ENCODE measurements at regions not wholly inside any gene's neighbourhood (a gene's known extent, or its start where the extent isn't known, plus 50 kb on each side); places are given as distances from the start of the nearest gene placed in this dataset.

DNA sequence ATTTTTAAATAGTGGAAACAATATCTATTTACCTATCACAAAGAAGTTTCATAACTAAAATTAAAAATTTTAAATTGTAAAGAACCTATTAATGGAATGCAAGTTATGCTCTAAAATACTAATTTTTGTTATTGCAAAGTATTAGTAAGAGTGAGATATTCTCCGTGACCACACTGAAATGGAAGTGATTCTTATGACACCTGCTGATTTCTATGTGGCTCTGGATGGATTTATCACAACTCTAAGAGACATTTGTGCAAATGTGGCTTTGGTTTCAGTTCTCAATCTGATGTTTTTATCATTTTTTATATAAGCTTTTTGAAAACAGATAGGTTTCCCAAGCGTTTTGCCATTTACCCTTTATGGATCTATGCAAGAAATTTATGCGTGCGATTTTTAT, 497.8 kb downstream of the NAV3 start:
- Histone ChIP-seq H3K9me3 (ENCODE audit: control insufficient read depth in 2 of 2, insufficient read depth in 1 of 2, low read length in 1 of 2) (no peaks in the 10 kb centered on the region), H3K36me3 (ENCODE audit: control insufficient read depth in 2 of 2, insufficient read depth in 2 of 2, low read length in 1 of 2) (no peaks in the 10 kb centered on the region), H3K4me3 (ENCODE audit: low read length in 2 of 2) (no peak overlapping the region), H3K4me1 (ENCODE audit: control insufficient read depth in 2 of 2, insufficient read depth in 2 of 2, low read length in 2 of 2) (no peaks in the 10 kb centered on the region), H3K27me3 (ENCODE audit: control insufficient read depth in 2 of 2, insufficient read depth in 1 of 2, low read length in 1 of 2) (no peaks in the 10 kb centered on the region), H3K27ac (ENCODE audit: low read depth in 1 of 2, low read length in 1 of 2) (no peak overlapping the region)
- WGBS: 91% methylated on average over 4 of the region's 4 CpGs
- DNase-seq (ENCODE audit: low read depth in 6 of 9, low spot score in 9 of 9): no peak

DNA sequence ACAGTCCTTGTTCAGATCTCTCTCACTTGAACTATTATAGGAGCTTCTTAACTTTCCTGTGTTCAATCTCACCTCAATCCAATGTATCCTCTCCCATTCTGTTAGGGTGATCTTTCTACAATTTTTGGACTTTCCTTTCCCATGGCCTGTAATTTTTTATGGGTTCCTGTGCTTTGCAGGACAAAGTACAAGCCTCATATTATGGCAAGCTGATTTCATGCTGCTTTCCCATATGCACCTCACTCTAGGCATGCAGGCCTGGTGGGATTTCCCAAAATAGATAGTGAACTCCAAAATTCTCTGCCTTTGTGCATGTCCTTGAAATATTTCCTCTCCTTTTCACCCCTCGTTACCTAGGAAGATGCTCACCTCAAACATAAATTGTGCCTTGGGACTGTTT, 499.4 kb downstream of the NAV3 start:
- Histone ChIP-seq H3K27me3 (ENCODE audit: control insufficient read depth in 2 of 2, insufficient read depth in 1 of 2, low read length in 1 of 2) (no peaks in the 10 kb centered on the region), H3K9me3 (ENCODE audit: control insufficient read depth in 2 of 2, insufficient read depth in 1 of 2, low read length in 1 of 2) (no peaks in the 10 kb centered on the region), H3K27ac (ENCODE audit: low read depth in 1 of 2, low read length in 1 of 2) (no peak overlapping the region), H3K4me1 (ENCODE audit: control insufficient read depth in 2 of 2, insufficient read depth in 2 of 2, low read length in 2 of 2) (no peaks in the 10 kb centered on the region), H3K36me3 (ENCODE audit: control insufficient read depth in 2 of 2, insufficient read depth in 2 of 2, low read length in 1 of 2) (no peaks in the 10 kb centered on the region), H3K4me3 (ENCODE audit: low read length in 2 of 2) (no peak overlapping the region)
- no peak for DNase-seq (ENCODE audit: low read depth in 6 of 9, low spot score in 9 of 9)
- WGBS: 89% methylated on average over 1 of the region's 1 CpG

DNA sequence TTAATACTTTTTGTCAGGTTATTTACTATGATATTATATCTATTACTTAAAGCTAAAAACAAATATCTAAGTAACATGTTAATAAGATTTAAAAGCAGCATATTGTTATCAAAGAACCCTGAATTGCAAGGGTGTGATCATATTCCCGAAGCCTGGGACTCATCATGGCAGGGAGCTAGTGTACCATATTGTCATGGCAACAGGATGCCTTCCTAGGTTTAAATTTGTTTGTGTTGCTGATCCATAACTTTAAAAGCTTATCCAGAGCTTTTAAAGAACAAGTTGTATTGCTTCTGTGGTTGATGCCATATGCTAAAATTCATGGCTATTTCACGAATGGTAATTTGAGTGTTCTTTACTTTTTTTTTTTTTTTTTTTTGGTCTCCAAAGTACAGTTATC, 500.5 kb downstream of the NAV3 start:
- Histone ChIP-seq H3K36me3 (ENCODE audit: control insufficient read depth in 2 of 2, insufficient read depth in 2 of 2, low read length in 1 of 2) (no peaks in the 10 kb centered on the region), H3K27ac (ENCODE audit: low read depth in 1 of 2, low read length in 1 of 2) (no peak overlapping the region), H3K27me3 (ENCODE audit: control insufficient read depth in 2 of 2, insufficient read depth in 1 of 2, low read length in 1 of 2) (no peaks in the 10 kb centered on the region), H3K4me3 (ENCODE audit: low read length in 2 of 2) (no peak overlapping the region), H3K9me3 (ENCODE audit: control insufficient read depth in 2 of 2, insufficient read depth in 1 of 2, low read length in 1 of 2) (no peaks in the 10 kb centered on the region), H3K4me1 (ENCODE audit: control insufficient read depth in 2 of 2, insufficient read depth in 2 of 2, low read length in 2 of 2) (no peaks in the 10 kb centered on the region)
- DNase-seq (ENCODE audit: low read depth in 6 of 9, low spot score in 9 of 9): no peak
- 86% methylated on average over 2 of the region's 2 CpGs for WGBS

DNA sequence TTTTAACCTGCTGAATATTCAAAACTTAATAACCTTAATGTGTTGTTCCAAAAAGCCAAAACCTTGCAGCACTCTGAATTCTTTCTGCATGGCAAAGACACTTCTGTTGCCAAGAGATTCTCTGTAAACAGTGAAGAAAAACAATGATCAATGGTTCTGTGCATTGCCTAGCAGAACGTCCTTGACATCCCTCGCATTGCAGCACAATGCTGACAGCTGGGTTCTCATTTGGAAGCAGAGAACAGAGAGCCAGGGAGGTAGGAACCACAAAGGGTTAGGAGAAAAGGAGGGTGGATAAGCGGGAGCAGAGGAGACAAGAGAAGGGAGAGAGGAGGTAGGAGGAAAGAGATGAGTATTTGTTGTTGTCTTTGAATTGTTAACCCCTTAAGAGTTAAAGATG, 501.1 kb downstream of the NAV3 start:
- no peak for DNase-seq (ENCODE audit: low read depth in 6 of 9, low spot score in 9 of 9)
- H3K36me3 ChIP-seq (ENCODE audit: control insufficient read depth in 2 of 2, insufficient read depth in 2 of 2, low read length in 1 of 2): no peaks in the 10 kb centered on the region
- no peak overlapping the region for H3K4me3 ChIP-seq (ENCODE audit: low read length in 2 of 2)
- no peaks in the 10 kb centered on the region for H3K9me3 ChIP-seq (ENCODE audit: control insufficient read depth in 2 of 2, insufficient read depth in 1 of 2, low read length in 1 of 2)
- H3K27ac ChIP-seq (ENCODE audit: low read depth in 1 of 2, low read length in 1 of 2): no peak overlapping the region
- no peaks in the 10 kb centered on the region for H3K4me1 ChIP-seq (ENCODE audit: control insufficient read depth in 2 of 2, insufficient read depth in 2 of 2, low read length in 2 of 2)
- no peaks in the 10 kb centered on the region for H3K27me3 ChIP-seq (ENCODE audit: control insufficient read depth in 2 of 2, insufficient read depth in 1 of 2, low read length in 1 of 2)
- 64% methylated on average over 3 of the region's 3 CpGs for WGBS

DNA sequence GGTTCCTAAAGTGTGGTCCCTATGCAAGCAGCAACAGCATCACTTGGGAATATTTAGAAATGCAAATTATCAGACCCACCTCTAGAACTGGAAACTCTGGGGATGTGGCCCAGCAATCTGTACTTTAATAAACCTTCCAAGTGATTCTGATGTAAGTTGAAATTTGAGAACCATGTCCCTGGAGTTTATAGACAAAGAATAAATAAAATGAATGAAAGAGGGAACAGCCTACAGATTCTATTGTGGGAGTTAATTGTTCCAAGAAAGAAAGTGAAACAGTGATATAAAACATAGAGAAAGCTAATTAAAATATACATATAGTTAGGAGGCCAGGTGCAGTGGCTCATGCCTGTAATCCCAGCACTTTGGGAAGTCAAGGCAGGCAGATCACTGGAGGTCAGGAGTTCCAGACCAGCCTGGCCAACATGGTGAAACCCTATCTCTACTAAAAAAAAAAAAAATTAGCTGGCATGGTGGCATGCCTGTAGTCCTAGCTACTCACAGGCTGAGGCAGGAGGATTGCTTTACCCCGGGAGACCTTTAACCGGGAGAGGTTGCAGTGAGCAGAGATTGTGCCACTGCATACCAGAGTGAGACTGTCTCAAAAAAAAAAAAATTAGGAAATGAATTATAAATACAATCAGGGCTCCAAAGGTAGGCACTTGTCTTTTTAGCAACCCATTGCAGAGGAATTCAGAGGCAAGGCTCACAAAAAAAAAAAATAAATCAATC, 507.5 kb downstream of the NAV3 start:
- H3K27me3 ChIP-seq (ENCODE audit: control insufficient read depth in 2 of 2, insufficient read depth in 1 of 2, low read length in 1 of 2): no peaks in the 10 kb centered on the region
- H3K27ac ChIP-seq (ENCODE audit: low read depth in 1 of 2, low read length in 1 of 2): no peak overlapping the region
- H3K4me3 ChIP-seq (ENCODE audit: low read length in 2 of 2): no peak overlapping the region
- no peaks in the 10 kb centered on the region for H3K4me1 ChIP-seq (ENCODE audit: control insufficient read depth in 2 of 2, insufficient read depth in 2 of 2, low read length in 2 of 2)
- DNase-seq (ENCODE audit: low read depth in 6 of 9, low spot score in 9 of 9): no peak
- no peaks in the 10 kb centered on the region for H3K9me3 ChIP-seq (ENCODE audit: control insufficient read depth in 2 of 2, insufficient read depth in 1 of 2, low read length in 1 of 2)
- no peaks in the 10 kb centered on the region for H3K36me3 ChIP-seq (ENCODE audit: control insufficient read depth in 2 of 2, insufficient read depth in 2 of 2, low read length in 1 of 2)
- 94% methylated on average over 2 of the region's 2 CpGs for WGBS

DNA sequence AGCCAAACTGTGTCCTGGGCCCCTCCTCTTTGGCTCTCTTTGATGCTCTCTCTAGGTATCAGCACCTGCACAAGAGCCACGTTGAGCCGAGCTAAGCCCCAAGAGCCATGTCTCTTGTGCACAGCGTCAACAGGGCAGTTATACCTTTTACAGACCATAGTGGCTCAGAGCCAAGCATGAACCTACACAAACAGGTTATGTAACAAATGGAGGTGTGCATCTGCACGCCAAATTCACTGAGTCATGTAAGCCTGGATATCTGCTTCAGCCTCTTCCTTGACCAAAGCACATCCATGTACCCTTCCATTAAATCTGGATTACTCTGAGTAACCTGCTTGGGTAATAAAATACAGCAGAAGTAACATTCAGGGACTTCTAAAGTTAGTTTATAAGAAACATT, 509.7 kb downstream of the NAV3 start:
- Histone ChIP-seq H3K36me3 (ENCODE audit: control insufficient read depth in 2 of 2, insufficient read depth in 2 of 2, low read length in 1 of 2) (no peaks in the 10 kb centered on the region), H3K9me3 (ENCODE audit: control insufficient read depth in 2 of 2, insufficient read depth in 1 of 2, low read length in 1 of 2) (no peaks in the 10 kb centered on the region), H3K4me3 (ENCODE audit: low read length in 2 of 2) (no peak overlapping the region), H3K27me3 (ENCODE audit: control insufficient read depth in 2 of 2, insufficient read depth in 1 of 2, low read length in 1 of 2) (no peaks in the 10 kb centered on the region), H3K4me1 (ENCODE audit: control insufficient read depth in 2 of 2, insufficient read depth in 2 of 2, low read length in 2 of 2) (no peaks in the 10 kb centered on the region), H3K27ac (ENCODE audit: low read depth in 1 of 2, low read length in 1 of 2) (no peak overlapping the region)
- WGBS: 94% methylated on average over 4 of the region's 4 CpGs
- no peak for DNase-seq (ENCODE audit: low read depth in 6 of 9, low spot score in 9 of 9)

DNA sequence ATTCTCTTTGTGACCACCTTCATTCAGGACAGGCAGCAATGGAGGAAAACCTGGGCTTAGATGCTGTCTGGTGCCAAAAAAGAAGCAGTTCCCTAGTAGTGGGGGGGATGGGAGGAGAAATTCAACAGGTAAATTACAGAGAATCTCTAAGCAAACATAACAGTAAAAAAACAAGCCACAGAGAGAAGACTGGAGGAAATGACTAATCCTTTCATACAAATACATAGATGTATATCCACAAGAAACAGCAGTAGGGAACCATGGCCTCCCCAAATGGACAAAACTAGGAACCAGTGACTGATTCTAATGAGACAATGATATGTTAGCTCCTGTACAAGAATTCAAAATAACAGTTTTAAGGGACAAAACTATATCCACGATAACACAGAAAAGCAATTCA, 513.0 kb downstream of the NAV3 start:
- Histone ChIP-seq H3K27ac (ENCODE audit: low read depth in 1 of 2, low read length in 1 of 2) (no peak overlapping the region), H3K27me3 (ENCODE audit: control insufficient read depth in 2 of 2, insufficient read depth in 1 of 2, low read length in 1 of 2) (no peaks in the 10 kb centered on the region), H3K9me3 (ENCODE audit: control insufficient read depth in 2 of 2, insufficient read depth in 1 of 2, low read length in 1 of 2) (no peaks in the 10 kb centered on the region), H3K36me3 (ENCODE audit: control insufficient read depth in 2 of 2, insufficient read depth in 2 of 2, low read length in 1 of 2) (no peaks in the 10 kb centered on the region), H3K4me1 (ENCODE audit: control insufficient read depth in 2 of 2, insufficient read depth in 2 of 2, low read length in 2 of 2) (no peaks in the 10 kb centered on the region), H3K4me3 (ENCODE audit: low read length in 2 of 2) (no peak overlapping the region)
- no peak for DNase-seq (ENCODE audit: low read depth in 6 of 9, low spot score in 9 of 9)
- WGBS: 90% methylated on average over 1 of the region's 1 CpG

DNA sequence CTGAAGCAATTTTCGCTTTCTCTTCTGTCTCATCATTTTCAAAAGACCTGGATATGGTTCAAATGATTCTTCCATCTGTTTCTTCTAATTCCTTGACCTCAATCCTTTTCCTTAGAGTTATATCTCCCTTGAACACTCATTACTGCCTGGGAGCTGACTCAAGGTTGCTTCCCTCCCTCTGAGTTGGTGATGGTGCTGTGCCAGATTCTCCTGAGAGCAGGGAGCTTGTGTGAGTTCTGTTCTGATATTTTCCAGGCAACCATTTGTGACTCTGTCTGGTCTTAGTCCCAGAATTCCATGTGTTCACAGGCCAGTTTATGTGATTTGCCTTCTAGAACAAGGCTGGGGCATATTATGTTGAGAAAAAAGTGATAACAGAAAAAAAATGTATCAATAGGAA, 505.1 kb upstream of the SYT1 start:
- DNase-seq (ENCODE audit: low read depth in 6 of 9, low spot score in 9 of 9): no peak
- Histone ChIP-seq H3K27me3 (ENCODE audit: control insufficient read depth in 2 of 2, insufficient read depth in 1 of 2, low read length in 1 of 2) (no peaks in the 10 kb centered on the region), H3K36me3 (ENCODE audit: control insufficient read depth in 2 of 2, insufficient read depth in 2 of 2, low read length in 1 of 2) (no peaks in the 10 kb centered on the region), H3K9me3 (ENCODE audit: control insufficient read depth in 2 of 2, insufficient read depth in 1 of 2, low read length in 1 of 2) (no peaks in the 10 kb centered on the region), H3K4me3 (ENCODE audit: low read length in 2 of 2) (no peak overlapping the region), H3K4me1 (ENCODE audit: control insufficient read depth in 2 of 2, insufficient read depth in 2 of 2, low read length in 2 of 2) (no peaks in the 10 kb centered on the region), H3K27ac (ENCODE audit: low read depth in 1 of 2, low read length in 1 of 2) (no peak overlapping the region)
- 89% methylated on average over 1 of the region's 1 CpG for WGBS

DNA sequence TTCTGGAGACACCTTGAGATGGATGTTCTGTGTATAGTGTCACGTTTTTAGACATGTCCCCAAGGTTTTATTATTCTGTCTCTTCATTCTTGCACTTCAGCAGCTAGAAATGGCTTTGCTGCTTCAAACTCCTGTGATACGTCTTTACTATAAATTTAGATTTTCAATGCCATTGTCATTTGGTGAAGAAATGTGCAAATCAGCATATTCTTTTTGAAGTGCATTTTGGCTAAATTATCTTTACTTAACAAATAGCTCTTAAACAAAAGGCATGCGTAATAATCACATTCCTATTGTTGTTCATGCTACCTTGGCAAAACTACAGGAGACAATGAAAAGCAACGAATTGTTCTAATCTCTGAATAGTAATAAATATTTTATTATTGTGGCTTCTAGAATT, 502.9 kb upstream of the SYT1 start:
- no peaks in the 10 kb centered on the region for H3K9me3 ChIP-seq (ENCODE audit: control insufficient read depth in 2 of 2, insufficient read depth in 1 of 2, low read length in 1 of 2)
- H3K27ac ChIP-seq (ENCODE audit: low read depth in 1 of 2, low read length in 1 of 2): no peak overlapping the region
- DNase-seq (ENCODE audit: low read depth in 6 of 9, low spot score in 9 of 9): no peak
- H3K27me3 ChIP-seq (ENCODE audit: control insufficient read depth in 2 of 2, insufficient read depth in 1 of 2, low read length in 1 of 2): no peaks in the 10 kb centered on the region
- no peaks in the 10 kb centered on the region for H3K36me3 ChIP-seq (ENCODE audit: control insufficient read depth in 2 of 2, insufficient read depth in 2 of 2, low read length in 1 of 2)
- 82% methylated on average over 4 of the region's 4 CpGs for WGBS
- no peaks in the 10 kb centered on the region for H3K4me1 ChIP-seq (ENCODE audit: control insufficient read depth in 2 of 2, insufficient read depth in 2 of 2, low read length in 2 of 2)
- H3K4me3 ChIP-seq (ENCODE audit: low read length in 2 of 2): no peak overlapping the region

DNA sequence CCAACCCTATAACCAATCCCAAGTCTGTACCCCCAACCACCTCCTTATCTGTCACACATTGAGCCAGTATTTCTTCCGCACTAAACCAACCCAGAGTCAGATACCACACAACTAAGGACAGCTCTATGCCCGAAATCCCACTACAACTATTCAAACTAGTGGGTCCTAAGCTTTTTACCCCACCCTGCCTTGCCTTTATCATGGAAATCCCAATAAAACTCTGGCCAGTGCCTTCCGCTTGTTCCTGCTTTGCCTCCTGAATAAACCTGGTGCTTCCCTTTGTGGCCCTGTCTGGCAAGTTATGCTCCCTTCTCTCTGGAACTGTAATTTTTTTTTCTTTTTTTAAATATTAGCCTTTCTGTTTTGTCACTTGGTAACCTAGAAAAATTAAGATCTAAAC, 493.3 kb upstream of the SYT1 start:
- Histone ChIP-seq H3K27ac (ENCODE audit: low read depth in 1 of 2, low read length in 1 of 2) (no peak overlapping the region), H3K9me3 (ENCODE audit: control insufficient read depth in 2 of 2, insufficient read depth in 1 of 2, low read length in 1 of 2) (no peaks in the 10 kb centered on the region), H3K4me1 (ENCODE audit: control insufficient read depth in 2 of 2, insufficient read depth in 2 of 2, low read length in 2 of 2) (no peaks in the 10 kb centered on the region), H3K4me3 (ENCODE audit: low read length in 2 of 2) (no peak overlapping the region), H3K27me3 (ENCODE audit: control insufficient read depth in 2 of 2, insufficient read depth in 1 of 2, low read length in 1 of 2) (no peaks in the 10 kb centered on the region), H3K36me3 (ENCODE audit: control insufficient read depth in 2 of 2, insufficient read depth in 2 of 2, low read length in 1 of 2) (no peaks in the 10 kb centered on the region)
- DNase-seq (ENCODE audit: low read depth in 6 of 9, low spot score in 9 of 9): no peak
- WGBS: 90% methylated on average over 3 of the region's 3 CpGs

Measured in thymus (tissue), 11 donors.